NCI-H748 (cell line): ENCODE measurements at regions not wholly inside any gene's neighbourhood (a gene's known extent, or its start where the extent isn't known, plus 50 kb on each side); places are given as distances from the start of the nearest gene placed in this dataset.
A peak's percentile ranks its signal among the peaks of the same experiment; 100 is the strongest.

Experiments
- DNase-seq: peaks from one replicate; lab custom pipeline; 2025; ENCODE audit not compliant: unreplicated experiment; lab: John Stamatoyannopoulos, UW

- no peak for DNase-seq
These were observed 145.2 kb upstream of the ANKRD28 start for GRCh38 chr3:15942936-15943335.

DNA sequence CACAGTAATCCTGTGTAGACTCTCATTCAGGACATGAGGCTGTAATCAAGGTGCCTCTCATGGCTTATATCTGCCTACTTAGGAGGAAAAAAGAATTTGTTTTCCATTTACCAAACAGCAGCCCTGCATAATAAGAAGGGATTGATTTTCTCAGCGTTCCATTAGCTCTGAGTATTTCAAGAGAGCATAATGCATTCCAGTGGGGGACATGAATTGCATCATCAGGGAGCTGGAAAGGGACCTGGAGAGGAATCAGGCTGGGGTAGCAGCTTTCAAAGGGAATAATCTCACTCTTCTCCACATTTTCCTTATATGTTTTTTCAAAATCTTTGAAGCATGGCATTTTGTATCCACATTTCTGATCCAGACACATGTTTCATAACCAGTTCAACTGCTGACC, 150.6 kb upstream of the ANKRD28 start:
- no peak for DNase-seq

DNA sequence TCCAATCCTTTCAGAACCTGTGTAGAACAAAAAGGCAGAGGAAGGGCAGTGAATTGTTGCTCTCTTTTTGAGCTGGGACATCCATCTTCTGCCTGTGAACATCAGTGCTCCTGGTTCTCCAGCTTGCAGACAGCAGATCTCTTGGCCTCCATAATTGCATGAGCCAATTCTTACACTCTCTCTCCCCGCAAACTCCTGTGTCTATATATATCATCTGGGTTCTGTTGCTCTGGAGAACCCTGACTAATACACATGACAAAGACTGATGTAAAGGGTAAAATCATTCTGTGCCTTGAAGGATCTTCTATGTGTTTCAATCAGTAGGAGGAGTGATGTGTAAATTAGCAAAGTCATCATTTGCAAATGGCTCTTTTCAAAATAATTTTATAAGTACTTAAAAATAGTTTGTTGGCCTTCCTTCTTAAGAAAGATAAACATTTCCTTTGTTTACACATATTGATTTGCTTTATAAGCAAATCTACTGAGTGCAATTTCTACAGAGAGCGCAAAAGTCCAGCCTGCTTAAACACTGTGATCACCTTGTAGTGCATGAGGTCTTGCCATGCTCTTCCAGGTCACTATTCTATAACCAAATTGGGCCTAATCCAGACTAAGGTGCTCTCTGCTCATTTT, 154.9 kb upstream of the ANKRD28 start:
- no peak for DNase-seq

GRCh38 chr3:15953841-15954240, 156.1 kb upstream of the ANKRD28 start:
- DNase-seq = no peak

DNA sequence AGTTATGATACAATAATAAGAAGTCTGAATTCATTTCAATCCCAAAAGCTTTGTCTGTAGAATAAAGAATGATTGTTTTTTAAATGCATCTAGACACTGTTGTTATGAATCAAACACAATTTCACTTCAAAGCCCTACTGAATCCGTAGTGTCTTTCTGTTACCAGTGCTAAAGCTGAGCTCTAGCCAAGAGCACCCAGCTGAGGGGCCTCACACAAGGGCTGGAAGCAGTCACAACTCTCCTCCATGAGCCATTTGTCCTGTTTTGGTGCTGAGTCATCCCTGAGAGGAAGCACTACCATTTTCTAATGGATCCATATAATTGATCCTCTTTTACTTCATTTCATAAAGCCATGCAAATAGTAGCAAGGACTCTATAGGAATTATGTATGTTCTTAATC, 158.2 kb upstream of the ANKRD28 start:
- DNase-seq = no peak

DNA sequence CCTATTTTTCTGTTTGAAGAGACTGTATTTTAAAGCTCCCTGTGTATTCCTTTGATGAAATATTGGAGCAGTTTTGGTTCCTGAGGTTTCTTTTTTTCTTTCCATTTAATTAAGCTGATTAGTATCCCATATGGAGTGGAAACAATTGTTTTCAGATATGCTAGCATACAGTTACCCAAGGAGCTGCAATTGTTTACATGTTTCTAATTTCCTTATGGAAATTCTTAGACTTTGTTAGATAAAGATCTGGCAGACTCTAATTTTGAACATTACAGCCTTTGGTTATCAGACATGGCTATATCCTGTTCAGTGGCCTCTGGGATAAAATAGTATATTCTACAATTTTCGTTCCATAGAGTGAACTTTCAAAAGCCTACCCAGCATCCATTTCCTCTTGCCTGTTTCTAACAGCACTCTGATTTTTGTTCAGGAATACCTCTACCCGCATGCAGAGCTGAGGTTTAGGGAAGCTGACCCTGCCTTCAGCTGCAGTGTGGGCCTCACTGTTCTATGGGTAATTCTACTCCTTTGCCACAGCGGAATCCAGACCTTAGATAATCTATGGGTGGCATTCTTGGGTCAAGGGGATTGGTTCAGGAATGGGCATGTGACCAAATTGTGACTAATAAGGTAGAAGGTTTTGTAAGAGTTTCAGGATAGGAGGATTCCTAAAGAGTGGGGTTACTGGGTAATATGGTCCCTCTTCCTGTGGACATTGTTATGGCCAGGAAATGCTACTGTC, 161.1 kb upstream of the ANKRD28 start:
- DNase-seq = no peak

- no peak for DNase-seq
These were observed 161.6 kb upstream of the ANKRD28 start for GRCh38 chr3:15959434-15959811.

GRCh38 chr3:15964605-15965442, 167.0 kb upstream of the ANKRD28 start:
- no peak for DNase-seq

GRCh38 chr3:15967577-15967976, 169.8 kb upstream of the ANKRD28 start:
- no peak for DNase-seq

- DNase-seq = no peak
These were observed 172.3 kb upstream of the ANKRD28 start for GRCh38 chr3:15969874-15970640.

DNA sequence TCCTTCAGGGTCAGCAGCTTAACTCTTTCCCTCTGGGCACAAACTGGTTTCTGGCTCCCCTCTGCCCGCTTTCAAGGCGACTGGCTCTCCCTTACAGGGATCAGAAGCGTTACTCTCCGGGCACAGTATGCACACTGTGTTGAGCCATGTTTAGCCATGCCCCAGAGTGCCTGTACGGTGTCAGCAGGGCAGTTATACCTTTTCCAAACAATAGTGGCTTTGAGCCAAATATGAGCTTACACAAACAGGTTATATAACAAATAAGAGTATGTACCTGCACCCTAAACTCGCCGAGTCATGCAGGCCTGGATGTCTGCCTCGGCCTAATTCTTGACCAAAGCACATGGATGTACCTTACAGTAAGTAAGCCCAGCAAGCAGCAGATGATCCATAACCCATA, 175.6 kb upstream of the ANKRD28 start:
- DNase-seq = no peak

DNA sequence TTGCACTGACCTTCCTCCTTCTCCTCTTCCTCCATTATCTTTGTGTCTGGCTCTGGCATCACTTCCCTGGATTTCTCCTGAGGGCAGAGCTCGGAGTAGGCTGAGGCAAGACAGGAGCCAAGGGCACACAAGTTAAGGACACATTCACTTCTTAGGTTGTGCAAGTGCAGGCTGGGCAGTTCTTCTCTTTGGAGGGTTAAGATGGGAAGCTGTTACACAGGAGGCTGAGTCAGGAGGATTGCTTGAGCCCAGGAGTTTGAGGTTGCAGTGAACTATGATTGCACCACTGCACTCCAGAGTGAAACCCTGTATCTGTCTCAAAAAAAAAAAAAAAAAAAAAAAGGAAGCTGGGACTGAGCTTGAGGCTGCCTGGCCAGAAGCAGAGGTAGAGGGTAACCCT, 176.2 kb upstream of the ANKRD28 start:
- no peak for DNase-seq

GRCh38 chr3:15974647-15975046, 176.9 kb upstream of the ANKRD28 start:
- no peak for DNase-seq

GRCh38 chr3:15976524-15976923, 178.7 kb upstream of the ANKRD28 start:
- no peak for DNase-seq

GRCh38 chr3:15977090-15977489, 179.3 kb upstream of the ANKRD28 start:
- no peak for DNase-seq

- peak; percentile 16 for DNase-seq
These were observed 179.9 kb upstream of the ANKRD28 start for GRCh38 chr3:15977598-15978232.

- DNase-seq = no peak
These were observed 181.0 kb upstream of the ANKRD28 start for GRCh38 chr3:15978801-15979200.

DNA sequence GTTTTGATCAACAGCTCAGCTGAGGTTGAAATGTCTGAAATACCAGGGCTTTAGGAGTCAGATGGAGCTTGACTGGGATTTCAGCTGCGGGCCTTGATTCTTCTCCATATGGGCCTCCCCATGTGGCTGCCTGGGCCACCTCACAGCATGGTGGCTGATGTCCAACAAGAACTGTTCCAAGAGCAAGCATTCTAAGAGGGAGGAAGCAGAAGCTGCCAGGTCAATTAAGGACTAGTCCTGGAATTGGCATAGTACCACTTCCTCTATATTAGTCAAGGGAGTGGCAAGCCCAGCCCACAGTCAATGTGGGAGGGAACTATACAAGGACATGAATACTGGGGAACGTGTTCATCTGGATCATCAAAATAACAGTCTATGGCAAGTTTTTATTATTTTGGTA, 181.7 kb upstream of the ANKRD28 start:
- DNase-seq = no peak

DNA sequence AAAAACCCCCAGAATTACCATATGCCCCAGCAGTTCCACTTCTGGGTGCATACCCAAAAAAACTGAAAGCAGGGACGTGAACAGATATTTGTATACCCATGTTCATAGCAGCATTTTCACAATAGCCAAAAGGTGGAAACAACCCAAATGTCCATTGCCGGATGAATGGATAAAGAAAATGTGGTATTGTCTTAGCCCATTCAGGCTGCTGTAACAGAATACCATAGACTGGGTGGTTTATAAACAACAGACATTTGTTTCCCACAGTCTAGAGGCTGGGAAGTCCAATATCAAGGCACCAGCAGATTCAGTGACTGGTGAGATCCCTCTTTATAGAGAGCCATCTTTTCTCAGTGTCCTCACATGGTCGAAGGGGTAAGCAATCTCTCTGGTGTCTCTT, 182.1 kb upstream of the ANKRD28 start:
- DNase-seq = no peak

GRCh38 chr3:15982243-15982642, 184.5 kb upstream of the ANKRD28 start:
- DNase-seq = no peak

GRCh38 chr3:15982667-15983196, 185.0 kb upstream of the ANKRD28 start:
- DNase-seq = no peak
